K562 (cell line): ENCODE measurements at regions not wholly inside any gene's neighbourhood (a gene's known extent, or its start where the extent isn't known, plus 50 kb on each side); places are given as distances from the start of the nearest gene placed in this dataset.
A peak's percentile ranks its signal among the peaks of the same experiment; 100 is the strongest.

Source experiments
- ATAC-seq: fragments of 200-7000 bp; cut with Tn5 transposase; 3 replicates; pipeline ENCODE4 v1.9.1; 2020; ENCODE audit warnings: moderate library complexity
- BruUV-seq: library from RNA; stranded (reverse); fragments of 400-500 nt; replicated peaks from 2 replicates; lab custom pipeline; 2021; lab: Mats Ljungman, UMichigan
- CTCF ChIA-PET: fragments of 300-600 bp; formaldehyde crosslinking; extraction: SDS; loops from one replicate; lab custom pipeline; 2021; ENCODE audit warnings: low intra/inter-chr PET ratio; lab: Yijun Ruan, JAX
- POLR2A ChIA-PET: fragments of 300-600, 350-650 bp; sonication (Branson Sonifier 250); formaldehyde crosslinking; extraction: SDS; loops from one replicate; lab custom pipeline; 2021; ENCODE audit warnings: antibody characterized with exemption, inconsistent platforms; lab: Yijun Ruan, JAX
- DNase-seq, 4 experiments: peaks; one replicate each; pipeline versions ENCODE4 v3.0.0 to v3.0.0-alpha.2; 2011 to 2018; ENCODE audit warnings: low spot score in 3 of 4, mixed read lengths in 3 of 4; ENCODE audit errors: extremely low read depth in 1 of 4
- FAIRE-seq: peaks from 2 replicates; lab custom pipeline; 2011; peaks lifted over from hg19 to GRCh38; lab: Jason Lieb, UNC
- H2AFZ ChIP-seq: 2 replicates; pipeline ENCODE4 v1.6.0; 2011; ENCODE audit warnings: low read depth, low read length, control low read depth, inconsistent platforms
- H3K27ac ChIP-seq: fragments of 200-600 bp; 3 replicates; pipeline ENCODE4 v1.8.0; 2011; ENCODE audit warnings: low read depth, mild to moderate bottlenecking, control low read depth, inconsistent platforms, low read length, moderate library complexity, mixed read lengths; ENCODE audit errors: extremely low read depth
- H3K27me3 ChIP-seq, 2 experiments: fragments of 300-600 bp in 1 of 2; 2 replicates in 1 of 2; 3 replicates in 1 of 2; pipeline versions ENCODE4 v1.6.0 to v1.8.0; 2011; ENCODE audit warnings: inconsistent platforms in 2 of 2, low read length in 2 of 2, mild to moderate bottlenecking in 1 of 2, mixed read lengths in 1 of 2, moderate library complexity in 1 of 2; ENCODE audit not compliant: control insufficient read depth in 2 of 2, insufficient read depth in 2 of 2
- H3K36me3 ChIP-seq: fragments of 300-600 bp; 3 replicates; pipeline ENCODE4 v1.8.0; 2011; ENCODE audit warnings: mild to moderate bottlenecking, low read length, inconsistent platforms; ENCODE audit not compliant: control insufficient read depth, insufficient read depth
- H3K4me1 ChIP-seq, 2 experiments: fragments of 200-600 bp in 1 of 2; replicated peaks in 1 of 2; 2 replicates in 1 of 2; 3 replicates in 1 of 2; pipeline versions ENCODE4 v1.5.1 to v1.8.0; 2011; ENCODE audit warnings: inconsistent platforms in 2 of 2, low read length in 2 of 2, mild to moderate bottlenecking in 1 of 2, mixed read lengths in 1 of 2, moderate library complexity in 1 of 2; ENCODE audit not compliant: control insufficient read depth in 2 of 2, insufficient read depth in 2 of 2
- H3K4me2 ChIP-seq: 2 replicates; pipeline ENCODE4 v1.6.1; 2011; ENCODE audit warnings: low read length, control low read depth, inconsistent platforms, mixed read lengths; ENCODE audit not compliant: insufficient read depth
- H3K4me3 ChIP-seq: fragments of 200-600 bp; sonication (generic), shearing (Covaris generic); 2 replicates; pipeline ENCODE4 v1.5.1; 2016; ENCODE audit warnings: control low read depth, inconsistent platforms
- H3K79me2 ChIP-seq: fragments of 200-600 bp; 3 replicates; pipeline ENCODE4 v1.8.0; 2011; ENCODE audit warnings: low read length, inconsistent platforms; ENCODE audit not compliant: control insufficient read depth, insufficient read depth
- H3K9ac ChIP-seq, 2 experiments: 2 replicates each; pipeline versions ENCODE4 v1.6.0 to v1.6.1; 2011; ENCODE audit warnings: low read depth in 2 of 2, low read length in 2 of 2, control low read depth in 1 of 2, inconsistent platforms in 1 of 2, mild to moderate bottlenecking in 1 of 2, mixed read lengths in 1 of 2; ENCODE audit not compliant: insufficient read depth in 1 of 2
- H3K9me1 ChIP-seq: one replicate; pipeline ENCODE4 v1.6.0; 2011; ENCODE audit warnings: inconsistent platforms, mild to moderate bottlenecking, low read length, moderate library complexity; ENCODE audit not compliant: control insufficient read depth, insufficient read depth
- H3K9me3 ChIP-seq: replicated peaks from 2 replicates; pipeline ENCODE4 v1.5.1; 2011; ENCODE audit warnings: low read depth, low read length, inconsistent platforms; ENCODE audit not compliant: control insufficient read depth, insufficient read depth
- H4K20me1 ChIP-seq: replicated peaks from 2 replicates; pipeline ENCODE4 v1.6.1; 2011; ENCODE audit warnings: low read length, inconsistent platforms, mixed read lengths; ENCODE audit not compliant: control insufficient read depth, insufficient read depth
- KLF10 ChIP-seq: fragments of 250-450 bp; sonication (Bioruptor Pico); IDR thresholded peaks from 2 replicates; pipeline ENCODE4 v1.6.1; 2021; ENCODE audit warnings: matching md5 sums
- WGBS: fragments of 100-300 bp; shearing (Covaris generic); methylation state at CpG from one replicate; pipeline ENCODE4 v1.1.6; 2016; ENCODE audit warnings: low coverage, mixed read lengths; ENCODE audit not compliant: insufficient coverage; ENCODE audit errors: missing lambda C conversion rate; 5-methylcytosine and 5-hydroxymethylcytosine counted together
- in situ Hi-C: fragments of 300-500 bp; cut with MboI; formaldehyde crosslinking; loops from 4 replicates; pipeline ENCODE4 v1.15.0; 2018; ENCODE audit warnings: inconsistent platforms, mixed read lengths
- intact Hi-C: fragments of 100-400 bp; cut with micrococcal nuclease; formaldehyde crosslinking; loops from 2 replicates; pipeline ENCODE4 v1.14.2; 2022
- TF ChIP-seq, protein P1 (sequence below): sonication (generic); formaldehyde crosslinking; IDR thresholded peaks from 2 replicates; pipeline ENCODE4 v1.8.0; 2022; ENCODE audit warnings: mild to moderate bottlenecking, missing genetic modification reagents, borderline replicate concordance
- TF ChIP-seq, protein P2 (sequence below): fragments of 250-450 bp; sonication (Bioruptor Pico); IDR thresholded peaks from 2 replicates; pipeline ENCODE4 v1.4.0; 2020; ENCODE audit warnings: borderline replicate concordance
- TF ChIP-seq, protein P3 (sequence below), 2 experiments: fragments of 450-650 bp in 1 of 2; sonication (generic) in 1 of 2; formaldehyde crosslinking in 1 of 2; IDR thresholded peaks; 2 replicates each; pipeline versions ENCODE4 v1.7.1 to v1.9.0; 2016 to 2022; ENCODE audit warnings: inconsistent platforms in 1 of 2, mild to moderate bottlenecking in 1 of 2, missing genetic modification reagents in 1 of 2

DNA sequence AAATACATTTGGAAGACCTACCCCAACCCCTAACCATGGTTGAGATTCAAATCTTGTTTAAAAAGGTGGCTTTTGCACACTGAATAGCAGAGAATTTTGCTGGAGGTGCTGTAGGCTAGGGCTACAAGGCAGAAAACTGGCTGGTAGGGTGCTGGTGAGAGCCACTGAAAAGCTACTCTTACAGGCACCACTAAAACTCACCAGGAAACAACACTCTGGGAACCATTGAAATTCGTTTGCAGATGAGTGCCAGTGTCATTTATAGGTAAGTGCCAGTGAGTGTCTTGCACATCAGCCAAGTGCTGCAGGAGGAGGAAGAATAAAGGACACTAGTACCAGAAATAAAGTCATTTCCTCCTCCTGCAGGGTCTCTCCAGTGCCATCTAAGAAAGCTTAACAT, 610.2 kb downstream of the ZNF385D start (continued):
- TF ChIP-seq, protein P1, sequence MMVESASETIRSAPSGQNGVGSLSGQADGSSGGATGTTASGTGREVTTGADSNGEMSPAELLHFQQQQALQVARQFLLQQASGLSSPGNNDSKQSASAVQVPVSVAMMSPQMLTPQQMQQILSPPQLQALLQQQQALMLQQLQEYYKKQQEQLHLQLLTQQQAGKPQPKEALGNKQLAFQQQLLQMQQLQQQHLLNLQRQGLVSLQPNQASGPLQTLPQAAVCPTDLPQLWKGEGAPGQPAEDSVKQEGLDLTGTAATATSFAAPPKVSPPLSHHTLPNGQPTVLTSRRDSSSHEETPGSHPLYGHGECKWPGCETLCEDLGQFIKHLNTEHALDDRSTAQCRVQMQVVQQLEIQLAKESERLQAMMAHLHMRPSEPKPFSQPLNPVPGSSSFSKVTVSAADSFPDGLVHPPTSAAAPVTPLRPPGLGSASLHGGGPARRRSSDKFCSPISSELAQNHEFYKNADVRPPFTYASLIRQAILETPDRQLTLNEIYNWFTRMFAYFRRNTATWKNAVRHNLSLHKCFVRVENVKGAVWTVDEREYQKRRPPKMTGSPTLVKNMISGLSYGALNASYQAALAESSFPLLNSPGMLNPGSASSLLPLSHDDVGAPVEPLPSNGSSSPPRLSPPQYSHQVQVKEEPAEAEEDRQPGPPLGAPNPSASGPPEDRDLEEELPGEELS (CRISPR knock-in tag) = no peak

- in situ Hi-C loops (no loop called here), intact Hi-C loops (no loop called here)
- Histone ChIP-seq H3K36me3 (no peaks in the 10 kb centered on the region), H3K9ac (no peak overlapping the region), H3K4me3 (no peak overlapping the region), H3K27me3 (no peaks in the 10 kb centered on the region), H4K20me1 (no peaks in the 10 kb centered on the region), H3K79me2 (no peaks in the 10 kb centered on the region), H3K27ac (no peak overlapping the region), H3K9me3 (no peaks in the 10 kb centered on the region), H3K9me1 (no peaks in the 10 kb centered on the region), H3K4me2 (no peak overlapping the region), H2AFZ (no peak overlapping the region), H3K4me1 (no peaks in the 10 kb centered on the region; a peak in 1 of 5 replicates)
- POLR2A ChIA-PET = no interaction called here
- ATAC-seq (no peak), FAIRE-seq (no peak), DNase-seq (no peak)
- CTCF ChIA-PET = interaction anchor here (0.6 kb wide), 1 partner anchor 211 kb away, joined by 3 read pairs; no protein-coding TSS in a partner anchor
- WGBS = 0% methylated on average over 2 of the region's 2 CpGs
- TF ChIP-seq KLF10 = no peak
- TF ChIP-seq, protein P2, sequence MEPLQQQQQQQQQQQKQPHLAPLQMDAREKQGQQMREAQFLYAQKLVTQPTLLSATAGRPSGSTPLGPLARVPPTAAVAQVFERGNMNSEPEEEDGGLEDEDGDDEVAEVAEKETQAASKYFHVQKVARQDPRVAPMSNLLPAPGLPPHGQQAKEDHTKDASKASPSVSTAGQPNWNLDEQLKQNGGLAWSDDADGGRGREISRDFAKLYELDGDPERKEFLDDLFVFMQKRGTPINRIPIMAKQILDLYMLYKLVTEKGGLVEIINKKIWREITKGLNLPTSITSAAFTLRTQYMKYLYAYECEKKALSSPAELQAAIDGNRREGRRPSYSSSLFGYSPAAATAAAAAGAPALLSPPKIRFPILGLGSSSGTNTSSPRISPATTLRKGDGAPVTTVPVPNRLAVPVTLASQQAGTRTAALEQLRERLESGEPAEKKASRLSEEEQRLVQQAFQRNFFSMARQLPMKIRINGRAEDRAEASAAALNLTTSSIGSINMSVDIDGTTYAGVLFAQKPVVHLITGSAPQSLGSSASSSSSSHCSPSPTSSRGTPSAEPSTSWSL (CRISPR knock-in tag) = no peak
- TF ChIP-seq, protein P3, sequence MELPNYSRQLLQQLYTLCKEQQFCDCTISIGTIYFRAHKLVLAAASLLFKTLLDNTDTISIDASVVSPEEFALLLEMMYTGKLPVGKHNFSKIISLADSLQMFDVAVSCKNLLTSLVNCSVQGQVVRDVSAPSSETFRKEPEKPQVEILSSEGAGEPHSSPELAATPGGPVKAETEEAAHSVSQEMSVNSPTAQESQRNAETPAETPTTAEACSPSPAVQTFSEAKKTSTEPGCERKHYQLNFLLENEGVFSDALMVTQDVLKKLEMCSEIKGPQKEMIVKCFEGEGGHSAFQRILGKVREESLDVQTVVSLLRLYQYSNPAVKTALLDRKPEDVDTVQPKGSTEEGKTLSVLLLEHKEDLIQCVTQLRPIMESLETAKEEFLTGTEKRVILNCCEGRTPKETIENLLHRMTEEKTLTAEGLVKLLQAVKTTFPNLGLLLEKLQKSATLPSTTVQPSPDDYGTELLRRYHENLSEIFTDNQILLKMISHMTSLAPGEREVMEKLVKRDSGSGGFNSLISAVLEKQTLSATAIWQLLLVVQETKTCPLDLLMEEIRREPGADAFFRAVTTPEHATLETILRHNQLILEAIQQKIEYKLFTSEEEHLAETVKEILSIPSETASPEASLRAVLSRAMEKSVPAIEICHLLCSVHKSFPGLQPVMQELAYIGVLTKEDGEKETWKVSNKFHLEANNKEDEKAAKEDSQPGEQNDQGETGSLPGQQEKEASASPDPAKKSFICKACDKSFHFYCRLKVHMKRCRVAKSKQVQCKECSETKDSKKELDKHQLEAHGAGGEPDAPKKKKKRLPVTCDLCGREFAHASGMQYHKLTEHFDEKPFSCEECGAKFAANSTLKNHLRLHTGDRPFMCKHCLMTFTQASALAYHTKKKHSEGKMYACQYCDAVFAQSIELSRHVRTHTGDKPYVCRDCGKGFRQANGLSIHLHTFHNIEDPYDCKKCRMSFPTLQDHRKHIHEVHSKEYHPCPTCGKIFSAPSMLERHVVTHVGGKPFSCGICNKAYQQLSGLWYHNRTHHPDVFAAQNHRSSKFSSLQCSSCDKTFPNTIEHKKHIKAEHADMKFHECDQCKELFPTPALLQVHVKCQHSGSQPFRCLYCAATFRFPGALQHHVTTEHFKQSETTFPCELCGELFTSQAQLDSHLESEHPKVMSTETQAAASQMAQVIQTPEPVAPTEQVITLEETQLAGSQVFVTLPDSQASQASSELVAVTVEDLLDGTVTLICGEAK (IDR thresholded peaks at IDR 0.05) = 0 out of 2 replicates have a peak, but pooled peaks have one; percentile 31
- TF ChIP-seq, protein P3 (CRISPR knock-in tag; IDR thresholded peaks at IDR 0.05) = no peak
- BruUV-seq = no TSS peak
Observed at GRCh38 chr3:21138085-21138484, 612.9 kb downstream of the ZNF385D start.
